BE2C (cell line): ENCODE measurements at regions not wholly inside any gene's neighbourhood (a gene's known extent, or its start where the extent isn't known, plus 50 kb on each side); places are given as distances from the start of the nearest gene placed in this dataset.
A peak's percentile ranks its signal among the peaks of the same experiment; 100 is the strongest.

Source experiments
- DNase-seq: peaks from one replicate; pipeline ENCODE4 v3.0.0-alpha.2; 2020
- H3K27me3 ChIP-seq: fragments of 250-450 bp; sonication (Bioruptor Pico); 2 replicates; pipeline ENCODE4 v1.5.1; 2020; ENCODE audit warnings: mild to moderate bottlenecking
- H3K36me3 ChIP-seq: fragments of 250-450 bp; sonication (Bioruptor Pico); 2 replicates; pipeline ENCODE4 v1.5.1; 2020; ENCODE audit warnings: mild to moderate bottlenecking
- H3K4me1 ChIP-seq: fragments of 250-450 bp; sonication (Bioruptor Pico); 2 replicates; pipeline ENCODE4 v1.5.1; 2020
- H3K4me3 ChIP-seq: 2 replicates; pipeline ENCODE4 v1.5.1; 2011; ENCODE audit warnings: low read depth, low read length
- H3K9me3 ChIP-seq: fragments of 250-450 bp; sonication (Bioruptor Pico); 2 replicates; pipeline ENCODE4 v1.5.1; 2020
- TF ChIP-seq, protein P1 (sequence below): IDR thresholded peaks from 2 replicates; pipeline ENCODE4 v1.5.1; 2012; ENCODE audit warnings: mild to moderate bottlenecking, low read depth, low read length

DNA sequence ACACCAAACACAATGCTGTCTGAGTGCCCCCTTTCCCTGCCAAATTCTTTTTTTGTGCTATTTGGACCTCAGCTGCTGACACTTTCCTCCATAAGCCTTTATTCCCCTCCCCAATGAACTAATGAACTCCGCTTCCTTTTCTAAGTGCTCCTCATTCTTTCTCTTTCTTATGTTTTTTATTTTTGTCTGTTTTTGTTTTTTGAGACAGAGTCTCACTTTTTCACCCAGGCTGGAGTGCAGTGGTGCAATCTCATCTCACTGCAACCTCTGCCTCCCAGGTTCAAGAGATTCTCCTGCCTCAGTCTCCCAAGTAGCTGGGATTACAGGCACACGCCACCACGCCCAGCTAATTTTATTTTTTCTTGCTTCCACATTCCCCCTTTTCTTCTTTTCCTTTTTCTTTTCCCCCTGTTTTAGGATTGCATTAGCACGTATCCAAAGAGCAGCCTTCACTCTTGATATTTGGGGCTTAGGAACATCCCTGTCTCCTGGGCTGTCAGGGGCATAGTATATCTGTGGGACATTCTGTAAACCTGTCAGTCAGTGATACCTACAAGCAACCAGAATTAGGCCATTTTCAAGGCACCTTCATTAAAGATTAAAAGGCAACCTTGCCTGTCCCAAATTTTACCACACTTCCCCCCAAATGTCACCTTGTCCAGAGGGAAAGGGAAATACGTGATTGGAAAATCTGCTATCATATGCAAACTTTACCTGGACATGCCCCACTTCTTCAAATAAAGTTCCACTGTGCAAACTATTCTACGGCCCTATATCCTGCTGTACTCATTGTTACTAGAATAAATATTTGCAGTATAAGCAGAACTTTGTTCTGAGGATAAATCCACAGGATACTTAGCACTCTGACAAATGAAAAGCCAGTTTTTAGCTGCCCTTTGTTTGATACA lies 65.1 kb upstream of the ACSL3 start:
- Histone ChIP-seq H3K9me3 (no peaks in the 10 kb centered on the region), H3K4me1 (no peaks in the 10 kb centered on the region; the same call in 1 of the 2 replicates)

DNA sequence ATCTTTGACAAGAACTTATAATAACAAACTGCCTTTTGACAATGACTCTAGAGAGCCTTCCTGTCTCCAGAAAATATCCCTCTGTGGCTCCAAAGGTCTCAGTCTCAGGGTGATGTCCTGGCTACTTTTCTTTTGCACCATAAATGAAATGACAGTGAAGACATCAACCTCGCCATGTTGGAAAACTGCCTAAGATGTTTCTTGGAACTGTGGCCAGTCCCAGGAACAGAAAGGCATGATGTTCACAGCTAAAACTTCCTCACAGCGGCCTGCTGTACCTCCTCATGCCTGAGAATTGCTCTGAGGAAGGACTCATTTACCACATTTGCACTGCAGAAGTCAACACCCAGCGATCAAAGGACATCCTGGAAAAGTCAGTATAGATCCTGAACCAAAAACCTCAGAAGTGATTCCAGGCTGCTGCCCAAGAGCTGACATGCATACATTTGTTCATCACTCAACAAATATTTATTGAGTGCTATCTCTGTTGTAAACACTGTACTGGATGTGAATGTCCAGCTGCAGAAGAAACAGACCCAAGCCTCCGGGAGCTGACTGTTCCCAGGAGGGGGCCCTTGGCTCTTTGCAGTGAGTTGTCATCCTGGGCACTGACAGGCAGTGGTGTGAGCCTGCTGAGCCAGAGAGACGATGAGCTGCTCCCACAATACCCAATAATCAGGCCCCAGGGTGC lies 64.3 kb upstream of the ACSL3 start:
- Histone ChIP-seq H3K4me1 (no peaks in the 10 kb centered on the region; the same call in 1 of the 2 replicates), H3K36me3 (no peaks in the 10 kb centered on the region), H3K27me3 (no peaks in the 10 kb centered on the region), H3K4me3 (no peak overlapping the region), H3K9me3 (no peaks in the 10 kb centered on the region)
- peak; percentile 20 for DNase-seq
- TF ChIP-seq, protein P1, sequence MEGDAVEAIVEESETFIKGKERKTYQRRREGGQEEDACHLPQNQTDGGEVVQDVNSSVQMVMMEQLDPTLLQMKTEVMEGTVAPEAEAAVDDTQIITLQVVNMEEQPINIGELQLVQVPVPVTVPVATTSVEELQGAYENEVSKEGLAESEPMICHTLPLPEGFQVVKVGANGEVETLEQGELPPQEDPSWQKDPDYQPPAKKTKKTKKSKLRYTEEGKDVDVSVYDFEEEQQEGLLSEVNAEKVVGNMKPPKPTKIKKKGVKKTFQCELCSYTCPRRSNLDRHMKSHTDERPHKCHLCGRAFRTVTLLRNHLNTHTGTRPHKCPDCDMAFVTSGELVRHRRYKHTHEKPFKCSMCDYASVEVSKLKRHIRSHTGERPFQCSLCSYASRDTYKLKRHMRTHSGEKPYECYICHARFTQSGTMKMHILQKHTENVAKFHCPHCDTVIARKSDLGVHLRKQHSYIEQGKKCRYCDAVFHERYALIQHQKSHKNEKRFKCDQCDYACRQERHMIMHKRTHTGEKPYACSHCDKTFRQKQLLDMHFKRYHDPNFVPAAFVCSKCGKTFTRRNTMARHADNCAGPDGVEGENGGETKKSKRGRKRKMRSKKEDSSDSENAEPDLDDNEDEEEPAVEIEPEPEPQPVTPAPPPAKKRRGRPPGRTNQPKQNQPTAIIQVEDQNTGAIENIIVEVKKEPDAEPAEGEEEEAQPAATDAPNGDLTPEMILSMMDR: no peak

More for the DNA sequence above, 65.1 kb upstream of the ACSL3 start:
- H3K4me3 ChIP-seq: no peak overlapping the region
- H3K36me3 ChIP-seq: no peaks in the 10 kb centered on the region
- no peak for DNase-seq
- TF ChIP-seq, protein P1: no peak
- H3K27me3 ChIP-seq: no peaks in the 10 kb centered on the region

DNA sequence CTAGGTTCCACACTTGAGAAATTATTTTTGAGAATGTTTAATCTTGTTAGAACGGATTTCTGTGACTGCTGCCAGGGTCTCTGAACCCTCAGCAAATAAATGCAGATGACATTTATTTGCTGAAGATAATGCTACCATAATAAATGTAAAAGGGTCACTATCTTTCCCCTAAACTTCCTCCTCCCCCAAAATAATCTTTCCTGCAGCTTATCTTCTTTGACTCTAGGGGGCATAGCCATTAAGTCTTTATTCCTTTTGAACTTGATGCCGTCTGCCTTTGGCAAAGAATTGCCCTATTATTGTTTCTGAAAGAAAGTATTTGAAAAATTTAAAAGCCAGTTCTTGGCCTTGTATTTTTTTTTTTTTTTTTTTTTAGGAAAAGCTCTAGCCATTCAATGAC lies 63.6 kb upstream of the ACSL3 start:
- Histone ChIP-seq H3K4me1 (no peaks in the 10 kb centered on the region; the same call in 1 of the 2 replicates), H3K9me3 (no peaks in the 10 kb centered on the region), H3K36me3 (no peaks in the 10 kb centered on the region), H3K27me3 (no peaks in the 10 kb centered on the region), H3K4me3 (no peak overlapping the region)
- no peak for DNase-seq
- TF ChIP-seq, protein P1: peak; percentile 63

DNA sequence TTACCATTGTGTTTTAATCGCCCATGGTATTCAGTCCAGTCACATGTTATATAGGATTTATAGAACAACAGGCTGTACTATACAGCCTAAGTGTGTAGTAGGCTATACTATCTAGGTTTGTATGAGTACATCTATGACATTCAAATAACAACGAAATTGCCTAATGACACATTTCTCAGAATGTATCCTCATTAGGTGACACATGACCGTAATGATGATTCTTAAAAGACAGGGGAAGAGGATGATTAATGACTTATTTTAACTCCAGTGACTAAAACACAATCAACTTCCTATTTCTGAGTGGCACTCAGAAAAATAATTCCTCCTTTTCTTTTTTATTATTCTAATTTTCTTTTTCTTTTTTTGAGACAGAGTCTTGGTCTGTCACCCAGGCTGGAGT lies 63.0 kb upstream of the ACSL3 start:
- DNase-seq: no peak
- H3K4me3 ChIP-seq: no peak overlapping the region
- H3K9me3 ChIP-seq: no peaks in the 10 kb centered on the region
- H3K36me3 ChIP-seq: no peaks in the 10 kb centered on the region
- TF ChIP-seq, protein P1: no peak
- no peaks in the 10 kb centered on the region; the same call in 1 of the 2 replicates for H3K4me1 ChIP-seq
- no peaks in the 10 kb centered on the region for H3K27me3 ChIP-seq

DNA sequence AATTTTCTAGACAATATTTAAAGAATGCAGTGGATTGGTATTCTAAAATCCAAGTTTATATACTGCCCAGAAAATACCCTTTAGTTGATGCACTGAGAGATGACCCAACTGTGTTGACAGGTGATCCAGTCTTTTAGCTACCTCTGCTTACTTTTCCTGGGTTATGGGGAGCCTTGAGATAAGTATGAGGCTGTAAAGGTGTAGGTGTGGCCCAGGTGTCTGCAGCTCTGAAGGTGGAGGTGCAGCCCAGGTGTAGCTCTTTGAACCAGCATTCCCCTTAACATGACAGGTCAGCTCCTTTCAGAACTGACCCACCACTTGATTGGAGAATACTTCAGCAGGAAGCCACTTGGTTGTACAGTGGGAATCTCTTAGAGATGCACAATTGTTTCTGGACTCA lies 62.3 kb upstream of the ACSL3 start:
- no peaks in the 10 kb centered on the region for H3K36me3 ChIP-seq
- TF ChIP-seq, protein P1: no peak
- no peaks in the 10 kb centered on the region for H3K27me3 ChIP-seq
- H3K9me3 ChIP-seq: no peaks in the 10 kb centered on the region
- no peaks in the 10 kb centered on the region; the same call in 1 of the 2 replicates for H3K4me1 ChIP-seq
- DNase-seq: no peak
- no peak overlapping the region for H3K4me3 ChIP-seq
